DOHH2 (cell line): ENCODE measurements at regions not wholly inside any gene's neighbourhood (a gene's known extent, or its start where the extent isn't known, plus 50 kb on each side); places are given as distances from the start of the nearest gene placed in this dataset.

ENCODE experiments used
- H3F3A ChIP-seq: fragments of 200-600 bp; sonication (generic), shearing (Covaris generic); 2 replicates; pipeline ENCODE4 v1.6.0; 2016; ENCODE audit warnings: antibody characterized with exemption, mild to moderate bottlenecking; ENCODE audit not compliant: control insufficient read depth, insufficient read depth
- H3K27ac ChIP-seq: fragments of 200-600 bp; sonication (generic); 2 replicates; pipeline ENCODE4 v1.5.1; 2014; ENCODE audit warnings: low read depth, mild to moderate bottlenecking, low read length, moderate library complexity
- H3K27me3 ChIP-seq: fragments of 200-600 bp; sonication (generic); 2 replicates; pipeline ENCODE4 v1.6.1; 2014; ENCODE audit warnings: mild to moderate bottlenecking, low read length, mixed read lengths; ENCODE audit not compliant: control insufficient read depth
- H3K36me3 ChIP-seq: fragments of 200-600 bp; sonication (generic); 2 replicates; pipeline ENCODE4 v1.6.1; 2014; ENCODE audit warnings: mild to moderate bottlenecking, low read length, moderate library complexity, mixed read lengths; ENCODE audit not compliant: control insufficient read depth
- H3K4me1 ChIP-seq: fragments of 200-600 bp; sonication (generic); 2 replicates; pipeline ENCODE4 v1.6.1; 2014; ENCODE audit warnings: mild to moderate bottlenecking, low read length, mixed read lengths; ENCODE audit not compliant: control insufficient read depth
- H3K4me2 ChIP-seq: fragments of 200-600 bp; sonication (generic); 2 replicates; pipeline ENCODE4 v1.6.0; 2014; ENCODE audit warnings: mild to moderate bottlenecking, low read length, moderate library complexity
- H3K4me3 ChIP-seq: fragments of 200-600 bp; sonication (generic); 2 replicates; pipeline ENCODE4 v1.5.1; 2014; ENCODE audit warnings: mild to moderate bottlenecking, low read length, mixed read lengths
- H3K79me2 ChIP-seq: fragments of 200-600 bp; sonication (generic); 2 replicates; pipeline ENCODE4 v1.6.1; 2014; ENCODE audit warnings: mild to moderate bottlenecking, low read length, mixed read lengths; ENCODE audit not compliant: control insufficient read depth
- H3K9me2 ChIP-seq: fragments of 200-600 bp; sonication (generic); replicated peaks from 2 replicates; pipeline ENCODE4 v1.6.1; 2014; ENCODE audit warnings: mild to moderate bottlenecking, low read length, mixed read lengths; ENCODE audit not compliant: control insufficient read depth
- H3K9me3 ChIP-seq: fragments of 200-600 bp; sonication (generic); 2 replicates; pipeline ENCODE4 v1.6.1; 2014; ENCODE audit warnings: antibody characterized with exemption, low read length, mixed read lengths; ENCODE audit not compliant: control insufficient read depth, insufficient read depth
- H4K20me1 ChIP-seq: fragments of 200-600 bp; sonication (generic); 2 replicates; pipeline ENCODE4 v1.6.0; 2014; ENCODE audit warnings: low read depth, mild to moderate bottlenecking, antibody characterized with exemption, low read length, moderate library complexity; ENCODE audit not compliant: control insufficient read depth, insufficient read depth
- EZH2phosphoT487 ChIP-seq: fragments of 200-600 bp; sonication (generic); IDR thresholded peaks from 2 replicates; pipeline ENCODE4 v1.6.1; 2017; ENCODE audit warnings: borderline replicate concordance, mild to moderate bottlenecking, antibody characterized with exemption, low read length, moderate library complexity, mixed read lengths
- TF ChIP-seq, protein P1 (sequence below): fragments of 200-600 bp; sonication (generic); IDR thresholded peaks from one replicate; pipeline ENCODE4 v1.5.1; 2014; ENCODE audit warnings: antibody characterized with exemption, mild to moderate bottlenecking, low read depth, low read length; ENCODE audit not compliant: poor library complexity, severe bottlenecking

DNA sequence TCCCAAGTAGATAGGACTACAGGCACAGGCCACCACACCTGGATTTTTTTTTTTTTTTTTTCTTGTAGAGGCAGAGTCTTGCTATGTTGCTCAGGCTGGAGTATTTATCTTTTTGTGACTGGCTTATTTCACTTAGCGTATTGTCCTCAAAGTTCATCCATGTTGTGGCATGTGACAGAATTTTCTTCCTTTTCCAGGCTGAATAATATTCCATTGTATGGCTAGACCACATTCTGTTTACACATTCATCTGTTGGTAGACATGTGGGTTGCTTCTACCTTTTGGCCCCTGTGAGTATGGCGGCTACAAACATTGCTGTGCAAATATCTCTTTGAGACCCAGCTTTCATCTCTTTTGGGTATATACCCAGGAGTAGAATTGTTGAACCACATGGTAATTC is 160.2 kb upstream of the SMAD3 start:
- peaks cover 31% of the 10 kb centered on the region for H3K4me1 ChIP-seq
- H3F3A ChIP-seq = peaks cover 8% of the 10 kb centered on the region
- H3K4me2 ChIP-seq = no peak overlapping the region
- H3K9me2 ChIP-seq = no peaks in the 10 kb centered on the region
- no peak overlapping the region for H3K4me3 ChIP-seq
- 0 out of 2 replicates have a peak, but pooled peaks cover 6% of the 10 kb centered on the region for H3K9me3 ChIP-seq
- no peak for TF ChIP-seq EZH2phosphoT487
- TF ChIP-seq, protein P1, sequence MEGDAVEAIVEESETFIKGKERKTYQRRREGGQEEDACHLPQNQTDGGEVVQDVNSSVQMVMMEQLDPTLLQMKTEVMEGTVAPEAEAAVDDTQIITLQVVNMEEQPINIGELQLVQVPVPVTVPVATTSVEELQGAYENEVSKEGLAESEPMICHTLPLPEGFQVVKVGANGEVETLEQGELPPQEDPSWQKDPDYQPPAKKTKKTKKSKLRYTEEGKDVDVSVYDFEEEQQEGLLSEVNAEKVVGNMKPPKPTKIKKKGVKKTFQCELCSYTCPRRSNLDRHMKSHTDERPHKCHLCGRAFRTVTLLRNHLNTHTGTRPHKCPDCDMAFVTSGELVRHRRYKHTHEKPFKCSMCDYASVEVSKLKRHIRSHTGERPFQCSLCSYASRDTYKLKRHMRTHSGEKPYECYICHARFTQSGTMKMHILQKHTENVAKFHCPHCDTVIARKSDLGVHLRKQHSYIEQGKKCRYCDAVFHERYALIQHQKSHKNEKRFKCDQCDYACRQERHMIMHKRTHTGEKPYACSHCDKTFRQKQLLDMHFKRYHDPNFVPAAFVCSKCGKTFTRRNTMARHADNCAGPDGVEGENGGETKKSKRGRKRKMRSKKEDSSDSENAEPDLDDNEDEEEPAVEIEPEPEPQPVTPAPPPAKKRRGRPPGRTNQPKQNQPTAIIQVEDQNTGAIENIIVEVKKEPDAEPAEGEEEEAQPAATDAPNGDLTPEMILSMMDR = no peak
- no peaks in the 10 kb centered on the region for H4K20me1 ChIP-seq
- H3K27me3 ChIP-seq = no peaks in the 10 kb centered on the region
- H3K27ac ChIP-seq = no peak overlapping the region
- H3K36me3 ChIP-seq = no peaks in the 10 kb centered on the region
- no peaks in the 10 kb centered on the region for H3K79me2 ChIP-seq

DNA sequence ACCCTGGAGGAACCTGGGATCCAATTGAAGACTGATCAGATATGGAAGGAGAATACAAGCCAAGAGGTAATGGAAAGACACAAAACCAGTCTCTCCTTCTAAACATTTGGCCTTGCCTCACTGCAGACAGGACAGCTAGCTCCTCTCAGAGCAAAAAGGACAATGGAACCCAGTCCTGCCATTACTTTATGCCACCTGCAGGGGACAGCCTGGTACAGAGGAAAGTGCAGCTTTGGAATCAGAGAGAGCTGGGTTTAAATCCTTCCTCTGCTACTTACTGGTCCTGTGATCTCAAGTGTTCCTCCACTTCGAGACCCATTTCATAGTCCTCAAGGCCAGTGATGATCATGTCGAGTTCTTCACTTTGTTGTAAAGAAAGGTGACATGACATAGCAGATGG is 159.4 kb upstream of the SMAD3 start:
- H3K9me3 ChIP-seq = 0 out of 2 replicates have a peak, but pooled peaks cover 6% of the 10 kb centered on the region
- TF ChIP-seq, protein P1 = peak; percentile 26
- TF ChIP-seq EZH2phosphoT487 = no peak
- H3K79me2 ChIP-seq = no peaks in the 10 kb centered on the region
- H3K4me1 ChIP-seq = peaks cover 31% of the 10 kb centered on the region
- peaks cover 8% of the 10 kb centered on the region for H3F3A ChIP-seq
- no peak overlapping the region for H3K27ac ChIP-seq
- no peaks in the 10 kb centered on the region for H3K36me3 ChIP-seq
- no peaks in the 10 kb centered on the region for H3K9me2 ChIP-seq
- no peak overlapping the region for H3K4me2 ChIP-seq
- no peaks in the 10 kb centered on the region for H4K20me1 ChIP-seq
- H3K4me3 ChIP-seq = no peak overlapping the region
- H3K27me3 ChIP-seq = no peaks in the 10 kb centered on the region

DNA sequence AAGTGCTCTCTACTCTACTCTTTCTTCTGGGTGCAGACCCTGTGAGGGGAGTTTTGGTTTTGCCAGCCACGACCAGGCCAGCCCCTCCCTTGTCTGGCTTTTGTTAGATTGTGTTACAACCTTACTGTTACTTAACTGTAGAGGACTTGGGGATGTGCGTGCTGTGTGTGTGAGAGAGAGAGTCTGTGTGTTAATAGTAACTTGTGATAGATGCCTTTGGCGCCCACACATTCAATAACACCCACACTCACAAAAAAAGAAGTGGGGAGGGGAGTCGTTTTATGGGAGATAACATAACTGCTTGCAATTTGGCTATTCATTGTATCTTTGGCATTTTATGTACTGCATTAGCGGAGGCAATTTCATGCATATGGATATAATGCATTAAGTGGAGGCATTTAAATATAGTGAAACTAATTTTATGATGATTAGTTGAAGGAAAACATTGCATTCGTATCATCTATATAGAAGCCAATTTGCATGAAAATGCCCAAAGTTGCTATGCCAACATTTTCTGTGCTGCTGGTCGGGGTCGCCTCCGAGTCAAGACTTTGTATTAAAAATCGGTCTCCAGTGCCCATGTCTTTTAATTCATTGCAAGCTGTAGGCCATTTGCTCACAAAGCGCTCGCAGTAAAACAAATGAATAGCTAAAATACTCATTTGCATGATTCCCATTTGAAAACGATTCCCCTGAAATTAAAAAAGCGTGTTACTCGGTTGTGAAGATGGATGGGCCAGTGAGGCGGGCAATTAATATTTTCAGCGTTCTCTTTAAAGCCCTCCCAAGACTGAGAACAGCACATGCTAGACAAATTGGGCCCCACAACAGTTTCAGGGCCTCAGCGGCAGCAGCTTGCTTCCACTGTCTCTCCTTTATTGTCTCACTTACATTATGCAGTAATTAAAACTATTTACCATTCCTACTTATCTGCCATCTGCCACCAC is 158.5 kb upstream of the SMAD3 start:
- Histone ChIP-seq H3K27me3 (no peaks in the 10 kb centered on the region), H4K20me1 (no peaks in the 10 kb centered on the region), H3K9me3 (0 out of 2 replicates have a peak, but pooled peaks cover 6% of the 10 kb centered on the region), H3K4me1 (peaks cover 33% of the 10 kb centered on the region), H3K4me3 (no peak overlapping the region; the same call in 1 of the 2 replicates), H3K4me2 (peak overlapping the region; percentile 54; the same call in 1 of the 2 replicates), H3K9me2 (no peaks in the 10 kb centered on the region), H3K27ac (no peak overlapping the region), H3F3A (peaks cover 8% of the 10 kb centered on the region), H3K79me2 (no peaks in the 10 kb centered on the region), H3K36me3 (no peaks in the 10 kb centered on the region)
- TF ChIP-seq EZH2phosphoT487 = no peak
- TF ChIP-seq, protein P1 = no peak
